Kidney epithelial cell (primary cell): ENCODE measurements at regions not wholly inside any gene's neighbourhood (a gene's known extent, or its start where the extent isn't known, plus 50 kb on each side); places are given as distances from the start of the nearest gene placed in this dataset.

Experiments used
- DNase-seq: peaks from one replicate; pipeline ENCODE4 v3.0.0-alpha.2; 2010; ENCODE audit warnings: low read depth
- H3K27me3 ChIP-seq: 2 replicates; pipeline ENCODE4 v1.6.0; 2011; ENCODE audit warnings: low read length; ENCODE audit not compliant: control insufficient read depth, insufficient read depth
- H3K36me3 ChIP-seq: 2 replicates; pipeline ENCODE4 v1.5.1; 2011; ENCODE audit warnings: low read length; ENCODE audit not compliant: control insufficient read depth, insufficient read depth
- H3K4me3 ChIP-seq: 2 replicates; pipeline ENCODE4 v1.5.1; 2011; ENCODE audit warnings: low read depth, mild to moderate bottlenecking, control low read depth, low read length
- TF ChIP-seq, protein P1 (sequence below): IDR thresholded peaks from 2 replicates; pipeline ENCODE4 v1.5.1; 2011; ENCODE audit warnings: mild to moderate bottlenecking, moderate library complexity, low read length, control low read depth, inconsistent platforms; ENCODE audit not compliant: insufficient read depth, poor library complexity, severe bottlenecking

DNA sequence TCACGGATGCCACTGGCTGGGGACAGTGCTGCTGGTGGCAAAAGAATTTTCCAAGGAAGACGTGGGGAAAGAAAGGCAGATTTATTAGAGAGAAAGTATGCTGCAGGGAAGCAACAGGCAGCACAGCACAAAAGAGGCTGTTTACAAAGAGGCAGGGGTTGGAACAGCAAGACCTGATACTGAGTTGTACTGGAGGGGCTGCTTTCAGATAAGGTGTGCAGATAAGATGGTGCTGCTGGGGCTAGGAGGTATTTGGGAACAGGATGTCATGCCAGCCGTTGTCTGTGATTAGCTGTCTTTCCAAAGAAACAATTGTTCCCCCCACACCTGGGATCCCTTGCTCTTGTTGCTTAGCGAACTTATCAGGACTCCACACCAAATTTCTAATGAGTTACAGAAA is 2023.3 kb upstream of the PCDH20 start:
- Histone ChIP-seq H3K27me3 (no peaks in the 10 kb centered on the region), H3K4me3 (no peak overlapping the region), H3K36me3 (no peaks in the 10 kb centered on the region)
- TF ChIP-seq, protein P1, sequence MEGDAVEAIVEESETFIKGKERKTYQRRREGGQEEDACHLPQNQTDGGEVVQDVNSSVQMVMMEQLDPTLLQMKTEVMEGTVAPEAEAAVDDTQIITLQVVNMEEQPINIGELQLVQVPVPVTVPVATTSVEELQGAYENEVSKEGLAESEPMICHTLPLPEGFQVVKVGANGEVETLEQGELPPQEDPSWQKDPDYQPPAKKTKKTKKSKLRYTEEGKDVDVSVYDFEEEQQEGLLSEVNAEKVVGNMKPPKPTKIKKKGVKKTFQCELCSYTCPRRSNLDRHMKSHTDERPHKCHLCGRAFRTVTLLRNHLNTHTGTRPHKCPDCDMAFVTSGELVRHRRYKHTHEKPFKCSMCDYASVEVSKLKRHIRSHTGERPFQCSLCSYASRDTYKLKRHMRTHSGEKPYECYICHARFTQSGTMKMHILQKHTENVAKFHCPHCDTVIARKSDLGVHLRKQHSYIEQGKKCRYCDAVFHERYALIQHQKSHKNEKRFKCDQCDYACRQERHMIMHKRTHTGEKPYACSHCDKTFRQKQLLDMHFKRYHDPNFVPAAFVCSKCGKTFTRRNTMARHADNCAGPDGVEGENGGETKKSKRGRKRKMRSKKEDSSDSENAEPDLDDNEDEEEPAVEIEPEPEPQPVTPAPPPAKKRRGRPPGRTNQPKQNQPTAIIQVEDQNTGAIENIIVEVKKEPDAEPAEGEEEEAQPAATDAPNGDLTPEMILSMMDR = no peak
- DNase-seq = no peak

DNA sequence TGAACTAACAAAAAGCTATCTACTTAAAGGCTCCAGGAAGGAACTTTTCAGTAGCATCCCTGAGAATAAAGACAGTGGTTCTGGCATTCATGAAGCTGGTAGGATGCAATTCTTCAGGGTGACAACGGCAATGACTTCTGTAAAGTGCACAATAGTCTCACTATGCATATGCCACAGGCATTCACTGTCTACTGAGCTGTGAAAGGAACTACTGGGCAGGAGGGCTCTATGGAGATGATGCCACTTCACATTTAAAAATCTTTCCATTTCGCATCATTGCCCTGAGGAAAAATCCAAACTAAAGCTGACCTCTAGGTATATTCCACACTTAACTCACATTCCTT is 2020.6 kb upstream of the PCDH20 start:
- Histone ChIP-seq H3K36me3 (no peaks in the 10 kb centered on the region), H3K4me3 (no peak overlapping the region), H3K27me3 (no peaks in the 10 kb centered on the region)
- TF ChIP-seq, protein P1 = no peak
- DNase-seq = peak; percentile 16

DNA sequence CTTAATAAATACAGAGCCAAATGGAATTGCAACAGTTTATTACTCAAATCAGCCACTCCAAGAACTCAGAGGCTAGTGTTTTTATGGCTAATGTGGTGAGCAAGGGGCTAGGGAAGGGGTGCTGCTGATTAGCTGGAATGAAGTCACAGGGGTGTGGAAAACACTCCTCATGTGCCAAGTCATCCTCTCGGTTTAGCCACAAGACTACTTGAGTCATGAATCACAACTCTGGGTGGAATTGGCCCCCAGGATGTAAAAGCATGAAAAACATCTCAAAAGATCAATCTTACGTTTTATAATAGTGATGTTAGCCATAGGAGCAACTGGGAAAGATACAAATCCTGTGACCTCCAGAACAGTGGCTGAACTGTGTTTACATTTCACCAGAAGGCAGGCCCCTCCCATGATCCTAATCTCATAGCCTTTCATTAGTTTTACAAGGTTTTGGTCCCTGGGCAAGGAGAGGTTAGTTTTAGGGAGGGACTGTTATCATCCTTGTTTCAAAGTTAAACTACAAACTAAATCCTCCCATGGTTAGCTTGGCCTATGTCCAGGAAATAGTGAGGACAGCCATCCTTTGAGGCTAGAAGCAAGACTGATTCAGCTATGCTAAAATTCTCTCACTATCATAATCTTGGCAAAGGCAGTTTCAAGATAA is 2020.1 kb upstream of the PCDH20 start:
- Histone ChIP-seq H3K4me3 (no peak overlapping the region), H3K27me3 (no peaks in the 10 kb centered on the region), H3K36me3 (no peaks in the 10 kb centered on the region)
- peak; percentile 92 for DNase-seq
- TF ChIP-seq, protein P1 = no peak

DNA sequence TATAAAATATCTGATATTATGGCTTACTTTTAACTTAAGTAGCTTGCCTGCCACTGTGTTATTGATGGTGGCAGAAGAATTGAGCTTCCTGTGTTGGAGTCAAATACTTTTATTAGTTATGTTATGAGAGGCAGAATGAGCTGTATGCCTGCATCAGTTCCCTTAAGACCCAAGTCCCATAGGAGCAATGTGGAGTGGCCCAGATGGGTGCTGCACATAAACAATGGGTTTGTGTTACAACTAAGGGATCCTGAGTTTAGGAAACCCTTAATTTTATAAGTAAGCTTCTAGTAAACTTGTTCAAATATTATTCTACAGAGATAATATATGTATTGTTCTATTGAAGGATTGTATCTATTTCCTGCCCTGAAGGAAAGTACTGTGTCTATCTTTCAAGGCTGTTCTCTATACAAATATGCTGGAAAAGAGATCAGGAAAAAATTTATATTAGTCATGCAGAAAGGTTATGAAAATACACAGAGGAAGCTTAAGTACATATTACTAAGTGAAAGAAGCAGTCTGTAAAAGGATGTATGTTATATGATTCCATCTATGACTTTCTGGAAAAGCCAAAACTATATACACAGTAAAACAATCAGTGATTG is 2018.0 kb upstream of the PCDH20 start:
- Histone ChIP-seq H3K36me3 (no peaks in the 10 kb centered on the region), H3K27me3 (no peaks in the 10 kb centered on the region), H3K4me3 (no peak overlapping the region)
- DNase-seq = no peak
- TF ChIP-seq, protein P1 = no peak

DNA sequence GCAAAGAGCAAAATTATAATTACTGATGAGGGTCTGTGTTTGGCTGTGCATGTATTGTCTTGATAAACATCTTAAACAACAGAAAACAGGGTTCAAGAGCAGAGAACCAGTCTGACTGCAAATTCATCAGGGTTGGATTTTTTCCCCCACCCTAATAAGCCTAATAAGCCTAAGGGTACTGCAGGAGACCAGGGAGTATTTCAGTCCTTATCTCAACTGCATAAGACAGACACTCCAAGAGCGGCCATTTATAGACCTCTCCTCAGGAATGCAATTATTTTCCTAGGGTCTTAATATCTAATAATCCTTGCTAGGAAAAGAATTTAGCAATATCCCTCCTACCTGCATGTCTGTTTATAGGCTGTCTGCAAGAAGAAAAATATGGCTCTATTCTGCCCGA is 2011.5 kb upstream of the PCDH20 start:
- no peak for DNase-seq
- H3K36me3 ChIP-seq = no peaks in the 10 kb centered on the region
- TF ChIP-seq, protein P1 = no peak
- no peaks in the 10 kb centered on the region for H3K27me3 ChIP-seq
- H3K4me3 ChIP-seq = no peak overlapping the region

DNA sequence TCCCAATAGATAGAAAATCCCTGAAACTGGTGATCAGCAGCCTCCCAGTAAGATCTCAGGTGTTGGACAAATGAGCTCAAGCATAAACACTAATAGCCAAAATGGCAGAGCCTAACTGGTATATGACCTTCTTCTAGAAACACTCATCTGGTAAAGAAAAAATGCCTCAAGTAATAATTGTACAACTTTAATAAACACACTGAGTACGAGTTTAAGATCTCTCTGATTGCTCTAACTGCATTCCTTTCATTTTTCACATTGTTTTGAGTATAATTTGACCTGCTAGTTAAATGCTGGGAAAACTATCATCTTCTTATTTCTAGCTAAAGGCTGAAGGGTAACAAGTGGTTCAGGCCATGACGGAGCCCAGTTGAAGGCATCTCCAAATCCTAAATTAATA is 2009.5 kb upstream of the PCDH20 start:
- Histone ChIP-seq H3K27me3 (no peaks in the 10 kb centered on the region), H3K36me3 (no peaks in the 10 kb centered on the region), H3K4me3 (no peak overlapping the region)
- no peak for DNase-seq
- TF ChIP-seq, protein P1 = no peak
